WTC11 (cell line): ENCODE measurements at regions not wholly inside any gene's neighbourhood (a gene's known extent, or its start where the extent isn't known, plus 50 kb on each side); places are given as distances from the start of the nearest gene placed in this dataset.

Experiments used
- CTCF ChIP-seq: fragments of 200-600 bp; IDR thresholded peaks from 2 replicates; pipeline ENCODE4 v1.8.0; 2022; ENCODE audit warnings: antibody characterized with exemption
- FOXP1 ChIP-seq: sonication (generic); formaldehyde crosslinking; IDR thresholded peaks from 2 replicates; pipeline ENCODE4 v1.8.0; 2022; ENCODE audit warnings: missing genetic modification reagents, mild to moderate bottlenecking, moderate library complexity, borderline replicate concordance
- IRF1 ChIP-seq: sonication (generic); formaldehyde crosslinking; IDR thresholded peaks from 2 replicates; pipeline ENCODE4 v1.8.0; 2023; ENCODE audit warnings: missing genetic modification reagents
- MAX ChIP-seq: sonication (generic); formaldehyde crosslinking; IDR thresholded peaks from 2 replicates; pipeline ENCODE4 v1.8.0; 2022; ENCODE audit warnings: mild to moderate bottlenecking, missing genetic modification reagents
- ZNF317 ChIP-seq: sonication (generic); formaldehyde crosslinking; IDR thresholded peaks from 2 replicates; pipeline ENCODE4 v1.8.1; 2023; ENCODE audit warnings: low read depth, mild to moderate bottlenecking, moderate library complexity, missing genetic modification reagents, borderline replicate concordance
- ZNF512 ChIP-seq: sonication (generic); formaldehyde crosslinking; IDR thresholded peaks from 2 replicates; pipeline ENCODE4 v1.8.1; 2022; ENCODE audit warnings: missing genetic modification reagents, borderline replicate concordance

GRCh38 chr9:82104252-82104651 lies 115.7 kb downstream of the SPATA31D1 start:
- TF ChIP-seq CTCF = no peak
- no peak for TF ChIP-seq IRF1
- no peak for TF ChIP-seq ZNF317 (CRISPR knock-in tag)
- no peak for TF ChIP-seq FOXP1 (CRISPR knock-in tag)
- no peak for TF ChIP-seq MAX (CRISPR knock-in tag)
- TF ChIP-seq ZNF512 (CRISPR knock-in tag) = no peak
